HCT116 (cell line): ENCODE measurements at regions not wholly inside any gene's neighbourhood (a gene's known extent, or its start where the extent isn't known, plus 50 kb on each side); places are given as distances from the start of the nearest gene placed in this dataset.

Source experiments
- ATAC-seq: fragments of 200-7000 bp; cut with Tn5 transposase; 2 replicates; pipeline ENCODE4 v1.9.1; 2020; ENCODE audit warnings: mild to moderate bottlenecking, moderate library complexity
- BruUV-seq: library from RNA; stranded (reverse); fragments of 400-500 nt; replicated peaks from 2 replicates; lab custom pipeline; 2021; lab: Mats Ljungman, UMichigan
- CTCF ChIA-PET: fragments of 300-600 bp; sonication (Branson Sonifier 250); formaldehyde crosslinking; loops from one replicate; lab custom pipeline; 2021; ENCODE audit warnings: antibody characterized with exemption; lab: Charles Lee
- POLR2A ChIA-PET: fragments of 300-600, 350-600 bp; sonication (Branson Sonifier 250); formaldehyde crosslinking; loops from one replicate; lab custom pipeline; 2021; ENCODE audit warnings: antibody characterized with exemption; lab: Charles Lee
- RAD21 ChIA-PET, 2 experiments: fragments of 300-600 bp; sonication (Branson Sonifier 250); formaldehyde crosslinking; loops; one replicate each; lab custom pipeline; 2023; ENCODE audit warnings: low total read pairs in 2 of 2; ENCODE audit not compliant: uncharacterized antibody in 2 of 2, unreplicated experiment in 2 of 2, low non-redundant PET in 1 of 2; lab: Charles Lee
- DNase-seq: peaks from one replicate; pipeline ENCODE4 v3.0.0-alpha.2; 2010; ENCODE audit warnings: low read depth, low spot score
- H2AFZ ChIP-seq: fragments of 200-600 bp; shearing (Covaris generic), sonication (generic); 2 replicates; pipeline ENCODE4 v1.6.1; 2017; ENCODE audit warnings: low read depth, mixed run types, mixed read lengths, antibody characterized with exemption, low read length; ENCODE audit not compliant: poor library complexity, severe bottlenecking
- H3K27ac ChIP-seq: 2 replicates; pipeline ENCODE4 v1.5.1; 2012; ENCODE audit warnings: low read depth, low read length
- H3K27me3 ChIP-seq: fragments of 200-600 bp; sonication (generic); 2 replicates; pipeline ENCODE4 v1.6.1; 2016; ENCODE audit warnings: mixed run types, low read length, mixed read lengths; ENCODE audit not compliant: insufficient read depth
- H3K36me3 ChIP-seq, 2 experiments: fragments of 200-500 bp in 1 of 2; fragments of 200-600 bp in 1 of 2; sonication (Bioruptor generic) in 1 of 2; sonication (generic) in 1 of 2; 2 replicates each; pipeline versions ENCODE4 v1.5.1 to v1.6.1; 2014 to 2016; ENCODE audit warnings: low read length in 2 of 2, inconsistent platforms in 1 of 2, mixed read lengths in 1 of 2, mixed run types in 1 of 2; ENCODE audit not compliant: insufficient read depth in 2 of 2, control insufficient read depth in 1 of 2
- H3K4me1 ChIP-seq, 2 experiments: fragments of 200-600 bp in 1 of 2; sonication (generic) in 1 of 2; 2 replicates each; pipeline versions ENCODE4 v1.5.1 to v1.6.1; 2012 to 2017; ENCODE audit warnings: low read length in 2 of 2, inconsistent platforms in 1 of 2, mild to moderate bottlenecking in 1 of 2, mixed read lengths in 1 of 2, mixed run types in 1 of 2, moderate library complexity in 1 of 2; ENCODE audit not compliant: insufficient read depth in 2 of 2, control insufficient read depth in 1 of 2
- H3K4me2 ChIP-seq: fragments of 200-600 bp; sonication (generic); 2 replicates; pipeline ENCODE4 v1.6.1; 2017; ENCODE audit warnings: mixed run types, low read length, mixed read lengths
- H3K4me3 ChIP-seq, 2 experiments: fragments of 200-600 bp in 1 of 2; sonication (generic) in 1 of 2; replicated peaks in 1 of 2; 2 replicates each; pipeline ENCODE4 v1.5.1; 2011 to 2016; ENCODE audit warnings: low read length in 2 of 2, control low read depth in 1 of 2, low read depth in 1 of 2, mild to moderate bottlenecking in 1 of 2, mixed read lengths in 1 of 2, mixed run types in 1 of 2
- H3K79me2 ChIP-seq: fragments of 200-600 bp; sonication (generic); 2 replicates; pipeline ENCODE4 v1.6.1; 2017; ENCODE audit warnings: mild to moderate bottlenecking, mixed run types, low read length, moderate library complexity, mixed read lengths; ENCODE audit not compliant: insufficient read depth
- H3K9ac ChIP-seq: fragments of 200-600 bp; sonication (generic); 2 replicates; pipeline ENCODE4 v1.6.1; 2016; ENCODE audit warnings: low read length, mixed read lengths
- H3K9me2 ChIP-seq: fragments of 200-600 bp; sonication (generic), shearing (Covaris generic); 2 replicates; pipeline ENCODE4 v1.6.1; 2017; ENCODE audit warnings: mixed run types, mild to moderate bottlenecking, moderate library complexity; ENCODE audit not compliant: insufficient read depth
- H3K9me3 ChIP-seq, 2 experiments: fragments of 200-500 bp in 1 of 2; fragments of 200-600 bp in 1 of 2; sonication (Bioruptor generic) in 1 of 2; sonication (generic) in 1 of 2; 2 replicates each; pipeline ENCODE4 v1.6.1; 2014 to 2017; ENCODE audit warnings: low read length in 2 of 2, mixed read lengths in 2 of 2, inconsistent platforms in 1 of 2, low read depth in 1 of 2, mild to moderate bottlenecking in 1 of 2, mixed run types in 1 of 2, moderate library complexity in 1 of 2; ENCODE audit not compliant: control insufficient read depth in 1 of 2, insufficient read depth in 1 of 2
- H4K20me1 ChIP-seq: fragments of 200-600 bp; sonication (generic), shearing (Covaris generic); 2 replicates; pipeline ENCODE4 v1.6.1; 2017; ENCODE audit warnings: mixed run types, mild to moderate bottlenecking, moderate library complexity; ENCODE audit not compliant: insufficient read depth
- CBX3 ChIP-seq: IDR thresholded peaks from 2 replicates; pipeline ENCODE4 v1.6.1; 2012; ENCODE audit warnings: low read depth
- EZH2phosphoT487 ChIP-seq: fragments of 200-600 bp; IDR thresholded peaks from 2 replicates; pipeline ENCODE4 v1.6.1; 2018; ENCODE audit warnings: antibody characterized with exemption, borderline replicate concordance
- POLR2AphosphoS5 ChIP-seq: IDR thresholded peaks from 2 replicates; pipeline ENCODE4 v1.6.1; 2011; ENCODE audit warnings: mild to moderate bottlenecking, low read depth, low read length, moderate library complexity
- RAD21 ChIP-seq: IDR thresholded peaks from 2 replicates; pipeline ENCODE4 v1.6.1; 2012; ENCODE audit warnings: low read depth, mild to moderate bottlenecking
- TCF7L2 ChIP-seq: IDR thresholded peaks from 2 replicates; pipeline ENCODE4 v1.7.0; 2011; ENCODE audit warnings: borderline replicate concordance, inconsistent platforms; ENCODE audit not compliant: insufficient read depth, insufficient read length; ENCODE audit errors: extremely low read depth
- YY1 ChIP-seq: IDR thresholded peaks from 2 replicates; pipeline ENCODE4 v1.6.1; 2011; ENCODE audit warnings: low read length, low read depth, moderate library complexity, mild to moderate bottlenecking; ENCODE audit not compliant: insufficient replicate concordance; ENCODE audit errors: extremely low read depth
- ZBTB33 ChIP-seq: IDR thresholded peaks from 2 replicates; pipeline ENCODE4 v1.6.1; 2011; ENCODE audit warnings: mild to moderate bottlenecking, low read length, moderate library complexity; ENCODE audit not compliant: insufficient replicate concordance; ENCODE audit errors: extremely low read depth
- ZFX ChIP-seq: fragments of 450-650 bp; IDR thresholded peaks from 2 replicates; pipeline ENCODE4 v1.6.1; 2017
- intact Hi-C: fragments of 100-400 bp; cut with micrococcal nuclease; formaldehyde crosslinking; loops from 2 replicates; pipeline ENCODE4 v1.10.0; 2022

DNA sequence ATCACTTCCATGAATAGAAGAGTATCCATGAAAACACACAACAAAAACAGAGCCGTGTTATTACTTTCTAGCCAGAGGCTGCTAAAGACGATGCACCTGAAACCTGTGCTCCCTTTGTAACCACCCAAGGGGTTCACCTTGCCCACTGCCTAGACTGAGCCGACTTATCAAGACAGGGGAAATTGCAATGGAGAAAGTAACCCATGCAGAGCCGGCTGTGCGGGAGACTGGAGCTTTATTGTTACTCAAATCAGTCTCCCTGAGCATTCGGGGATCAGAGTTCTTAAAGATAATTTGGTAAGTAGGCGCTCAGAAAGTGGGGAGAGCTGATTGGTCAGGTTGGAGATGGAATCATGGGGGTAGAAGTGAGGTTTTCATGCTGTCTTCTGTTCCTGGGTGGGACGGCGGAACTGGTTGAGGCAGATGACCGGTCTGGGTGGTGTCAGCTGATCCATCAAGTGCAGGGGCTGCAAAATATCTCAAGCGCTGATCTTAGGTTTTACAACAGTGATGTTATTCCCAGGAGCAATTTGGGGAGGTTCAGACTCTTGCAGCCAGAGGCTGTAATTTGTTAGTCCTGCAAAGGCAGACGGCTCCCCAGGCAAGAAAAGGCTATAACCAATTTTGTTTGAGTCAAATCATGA lies 366.6 kb downstream of the PREX1 start (continued):
- TF ChIP-seq ZBTB33 (no peak), POLR2AphosphoS5 (no peak), EZH2phosphoT487 (no peak), ZFX (no peak)

DNA sequence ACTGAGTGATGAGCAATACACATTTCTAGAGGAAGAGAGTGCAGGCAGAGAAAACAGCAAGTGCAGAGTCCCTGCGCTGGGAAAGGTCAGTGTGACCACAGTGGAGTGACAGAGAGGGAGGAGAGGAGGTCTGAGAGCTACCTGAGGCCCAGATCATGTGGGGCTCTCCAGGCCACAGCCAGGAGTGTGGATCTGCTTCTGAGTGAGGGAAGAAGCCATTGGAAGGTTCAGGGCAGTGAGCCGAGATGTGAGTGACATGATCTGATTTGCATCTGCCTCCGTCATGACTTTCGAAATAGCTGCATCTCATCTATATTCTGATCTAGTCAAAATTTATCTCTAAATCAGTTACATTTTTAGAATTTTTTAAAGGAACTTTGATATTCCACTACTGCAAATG lies 367.1 kb downstream of the PREX1 start:
- POLR2A ChIA-PET: no interaction called here
- no peak overlapping the region for H2AFZ ChIP-seq
- DNase-seq: no peak
- RAD21 ChIA-PET: no interaction called here
- H3K79me2 ChIP-seq: no peaks in the 10 kb centered on the region
- no peak overlapping the region for H3K9ac ChIP-seq
- H3K9me3 ChIP-seq: no peaks in the 10 kb centered on the region
- intact Hi-C loops: no loop called here
- H3K27ac ChIP-seq: no peak overlapping the region
- peaks cover 14% of the 10 kb centered on the region; the same call in 1 of the 2 replicates for H3K27me3 ChIP-seq
- H3K4me2 ChIP-seq: no peak overlapping the region
- H3K4me1 ChIP-seq: no peaks in the 10 kb centered on the region
- TF ChIP-seq RAD21 (no peak), TCF7L2 (no peak), CBX3 (no peak), YY1 (no peak)
- TF ChIP-seq, all 23 proteins: peak for 0
- no peaks in the 10 kb centered on the region for H3K36me3 ChIP-seq
- H4K20me1 ChIP-seq: no peaks in the 10 kb centered on the region
- no peak for ATAC-seq
- BruUV-seq: no TSS peak
- no peaks in the 10 kb centered on the region for H3K9me2 ChIP-seq
- no peak overlapping the region for H3K4me3 ChIP-seq
- CTCF ChIA-PET: no interaction called here
